Activated T-helper 1 cell treated with Interleukin-2 at 50 U/mL for 16 hours (primary cell): ENCODE measurements at regions not wholly inside any gene's neighbourhood (a gene's known extent, or its start where the extent isn't known, plus 50 kb on each side); places are given as distances from the start of the nearest gene placed in this dataset.

Source experiments
- DNase-seq: peaks from one replicate; pipeline ENCODE4 v3.0.0-alpha.2; 2020; ENCODE audit warnings: low read depth

DNA sequence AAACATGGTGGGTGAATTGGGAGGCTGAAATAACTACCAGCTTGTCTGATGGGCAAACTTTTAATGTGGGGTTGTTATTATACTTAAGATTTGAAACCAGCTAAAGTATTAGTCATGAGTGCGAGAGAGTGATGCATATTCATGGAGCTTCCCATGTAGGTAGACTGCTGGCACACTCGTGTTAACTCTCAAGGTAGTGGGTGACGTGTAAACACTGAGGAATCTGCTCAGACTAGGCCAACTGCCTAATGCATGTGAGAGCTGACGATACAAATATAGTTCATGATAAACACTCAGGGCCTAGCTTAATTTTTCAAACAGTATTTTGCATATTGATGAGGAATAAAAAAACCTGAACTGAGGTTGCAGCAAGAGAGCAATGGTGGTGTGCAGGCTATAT, 1165.7 kb upstream of the PIK3C3 start:
- no peak for DNase-seq

DNA sequence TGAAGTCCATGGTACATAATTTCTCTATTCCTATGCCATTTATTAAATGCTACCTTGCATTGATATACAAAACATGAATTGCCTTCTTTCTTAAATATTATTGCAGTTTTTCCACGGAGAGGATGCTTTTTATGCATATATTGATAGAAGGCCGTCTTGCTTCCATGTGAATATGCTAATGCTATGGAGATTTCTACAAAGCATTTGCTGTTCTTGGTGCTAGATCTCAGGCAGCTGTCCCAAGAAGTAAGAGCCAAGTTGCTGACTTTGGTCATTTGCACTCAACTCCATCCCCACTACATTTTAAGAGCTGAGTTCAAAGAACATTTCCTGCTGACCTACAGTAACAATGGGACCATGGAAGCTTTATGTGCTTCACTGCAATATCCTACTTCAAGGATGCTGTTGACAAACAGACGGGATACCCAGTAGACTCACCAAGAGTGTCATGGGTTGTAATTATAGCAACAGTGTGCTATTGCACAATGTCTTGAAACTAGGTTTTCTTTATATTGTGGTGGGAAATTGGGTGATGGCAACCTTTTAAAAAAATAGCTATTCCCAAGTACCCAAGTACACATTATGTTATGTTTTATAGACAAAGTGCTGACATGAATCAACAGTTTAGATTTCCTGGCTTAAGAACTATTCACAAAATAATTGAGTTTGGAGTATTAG, 1172.4 kb upstream of the PIK3C3 start:
- DNase-seq: no peak

DNA sequence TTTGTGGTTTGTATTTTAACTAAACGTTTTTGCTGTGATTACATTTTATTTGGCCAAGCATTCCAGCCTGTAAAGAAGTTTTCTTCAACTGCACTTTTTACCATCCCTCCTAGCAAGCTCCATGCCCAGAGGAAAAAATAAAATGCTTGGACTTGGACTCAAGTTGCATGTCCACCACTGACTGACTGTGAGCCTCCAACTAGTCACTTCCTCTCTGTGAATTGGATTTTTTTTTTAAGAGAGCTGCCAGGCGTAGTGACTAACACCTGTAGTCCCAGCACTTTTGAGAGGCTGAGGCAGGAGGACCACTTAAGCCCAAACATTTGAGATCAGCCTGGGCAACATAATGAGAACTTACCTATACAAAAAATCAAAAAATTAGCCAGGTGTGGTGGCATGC, 1185.2 kb upstream of the PIK3C3 start:
- no peak for DNase-seq

DNA sequence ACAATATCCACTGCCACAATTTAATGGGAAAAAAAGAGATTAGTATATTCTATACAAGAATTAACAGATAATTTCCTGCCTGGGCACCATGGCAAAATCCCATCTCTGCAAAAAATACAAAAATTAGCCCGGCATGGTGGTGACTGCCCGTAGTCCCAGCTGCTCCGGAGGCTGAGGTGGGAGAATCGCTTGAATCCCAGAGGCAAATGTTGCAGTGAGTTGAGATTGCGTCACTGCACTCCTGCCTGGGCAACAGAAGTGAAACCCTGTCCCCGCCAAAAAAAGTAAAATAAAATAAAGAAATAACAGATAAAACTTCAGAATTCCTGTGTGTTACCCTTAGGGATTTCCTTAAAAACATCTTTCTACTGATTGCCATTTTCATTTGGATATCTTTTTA, 1194.8 kb upstream of the PIK3C3 start:
- DNase-seq: no peak

DNA sequence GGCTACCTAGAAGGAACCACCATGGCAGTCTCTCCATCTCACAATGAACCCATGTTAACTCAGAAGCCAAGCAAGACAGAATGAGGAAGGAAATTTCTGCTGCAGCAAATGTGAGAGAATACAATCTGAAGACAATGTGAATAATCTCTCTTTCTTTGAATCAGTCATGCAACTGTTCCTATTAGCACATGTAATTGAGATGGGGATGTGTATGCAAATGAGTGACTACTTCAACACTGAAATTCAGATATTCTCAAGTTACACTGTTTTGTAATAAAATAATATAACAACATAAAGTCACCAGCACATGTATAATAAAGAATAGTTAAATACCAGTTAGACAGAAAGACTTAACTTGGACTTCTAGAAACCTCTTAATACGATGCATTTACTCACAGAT, 1200.6 kb upstream of the PIK3C3 start:
- DNase-seq: no peak

DNA sequence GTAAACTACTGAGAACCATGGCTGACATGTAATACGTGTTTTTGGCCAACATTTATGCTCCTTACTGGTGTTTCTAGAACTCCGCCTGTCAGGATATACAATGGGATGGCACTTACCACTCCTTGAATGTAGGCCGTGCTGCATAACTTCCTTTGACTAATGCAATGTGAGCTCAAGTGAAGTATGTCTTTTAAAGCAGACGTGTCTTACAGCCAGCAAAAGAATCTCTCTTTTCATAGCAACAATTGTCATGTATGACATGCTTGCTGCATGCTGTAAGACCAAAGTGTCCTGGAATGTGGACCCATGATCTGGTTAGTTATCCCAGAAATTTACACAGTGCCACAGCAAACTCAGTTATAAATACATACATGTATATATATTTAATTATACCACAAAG, 1202.7 kb upstream of the PIK3C3 start:
- DNase-seq: no peak

DNA sequence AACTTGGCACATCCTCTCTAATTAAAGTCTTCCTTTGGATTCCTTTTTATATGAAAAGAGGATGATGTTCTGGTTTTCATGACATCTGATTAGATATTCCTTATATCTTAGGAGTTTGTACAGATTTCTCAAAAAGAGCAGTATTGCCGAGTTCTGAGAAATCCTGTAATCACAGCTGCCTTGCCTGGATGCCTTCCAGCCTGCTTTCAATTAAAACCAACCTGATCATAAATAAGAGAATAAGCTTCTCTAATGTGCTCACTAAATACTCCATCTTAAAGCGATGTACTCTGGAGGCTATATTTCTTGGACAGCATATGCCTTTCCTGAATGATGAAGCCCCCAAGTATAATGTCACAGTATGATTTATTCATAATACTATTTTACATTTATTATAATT, 1203.8 kb upstream of the PIK3C3 start:
- DNase-seq: no peak

DNA sequence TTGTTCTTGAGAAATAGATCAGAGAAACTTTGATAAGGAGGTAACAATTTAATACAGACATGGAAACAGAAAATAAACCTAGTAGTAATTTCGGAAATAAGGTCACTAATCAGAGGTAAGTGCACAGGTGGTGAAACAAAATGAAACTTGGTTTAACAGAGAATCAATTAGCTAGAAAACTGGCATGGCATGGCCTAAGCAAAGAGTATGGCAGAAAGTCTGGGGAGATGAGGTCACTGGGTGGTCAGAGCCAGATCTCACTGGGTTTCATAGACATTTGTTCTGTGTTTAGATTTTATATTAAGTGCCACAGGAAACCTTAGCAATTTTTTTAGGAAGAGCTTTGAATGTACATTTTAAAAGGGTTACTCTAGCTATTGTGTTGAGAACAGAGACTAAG, 1216.0 kb upstream of the PIK3C3 start:
- DNase-seq: no peak

DNA sequence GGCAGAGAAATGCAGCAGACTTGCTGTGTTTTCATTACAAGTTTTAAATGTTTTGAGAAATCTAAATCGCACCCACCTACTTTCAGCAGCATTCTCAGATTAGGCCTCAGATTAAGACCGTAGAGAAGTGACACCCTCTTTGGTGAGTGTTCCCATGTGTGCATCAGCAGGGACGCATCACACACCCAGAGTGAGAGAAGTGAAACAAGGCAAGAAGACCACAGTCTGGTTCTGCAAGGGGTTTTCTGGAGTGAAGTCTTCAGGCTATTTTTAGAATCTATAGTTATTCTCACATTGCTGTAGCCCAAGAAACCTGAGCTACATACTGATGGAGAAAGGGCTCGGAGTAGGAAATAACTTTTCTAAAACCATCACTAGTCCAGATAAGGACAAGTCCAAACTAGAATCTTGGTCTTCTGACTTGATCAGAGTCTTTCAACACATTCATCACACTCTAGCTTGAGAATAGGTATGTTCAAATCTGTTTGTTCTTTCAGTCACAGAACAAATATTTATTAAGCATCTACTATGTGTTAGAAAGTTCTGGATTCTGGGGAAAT, 1216.6 kb upstream of the PIK3C3 start:
- DNase-seq: no peak

DNA sequence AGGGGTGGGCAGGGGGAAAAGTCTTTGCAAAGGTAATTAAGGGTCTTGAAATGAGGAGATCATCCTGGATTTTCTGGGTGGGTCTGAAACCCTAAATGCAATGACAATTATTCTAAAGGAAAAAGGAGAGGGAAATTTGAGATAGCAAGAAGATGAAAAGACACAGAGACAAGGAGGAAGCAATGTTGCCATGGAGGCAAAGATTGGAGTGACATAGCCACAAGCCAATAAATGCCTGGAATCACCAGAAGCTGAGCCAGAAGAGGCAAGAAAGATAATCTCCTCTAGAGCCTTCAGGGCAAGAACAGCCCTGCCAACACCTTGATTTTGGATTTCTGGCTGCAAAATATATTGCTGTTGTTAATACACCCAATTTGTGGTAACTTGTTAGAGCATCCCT, 1246.3 kb upstream of the PIK3C3 start:
- DNase-seq: no peak

DNA sequence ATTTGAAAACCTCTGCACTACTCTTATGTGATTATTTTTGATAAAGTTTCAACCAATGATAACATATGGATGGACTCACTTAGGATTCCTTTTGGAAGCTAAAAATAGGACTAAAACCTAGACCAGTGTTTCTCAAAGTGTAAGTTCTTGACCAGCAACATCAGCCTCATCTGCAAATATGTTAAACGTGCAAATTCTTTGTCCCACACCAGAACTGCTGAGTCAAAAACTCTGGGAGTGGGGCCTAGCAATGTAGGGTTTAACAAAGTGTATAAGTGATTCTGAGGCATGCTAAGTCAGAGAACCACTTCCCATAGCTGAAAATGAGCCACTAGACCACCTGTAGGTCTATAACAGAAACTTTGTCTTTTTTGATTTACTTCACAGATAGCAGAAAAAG, 1247.2 kb upstream of the PIK3C3 start:
- DNase-seq: no peak

DNA sequence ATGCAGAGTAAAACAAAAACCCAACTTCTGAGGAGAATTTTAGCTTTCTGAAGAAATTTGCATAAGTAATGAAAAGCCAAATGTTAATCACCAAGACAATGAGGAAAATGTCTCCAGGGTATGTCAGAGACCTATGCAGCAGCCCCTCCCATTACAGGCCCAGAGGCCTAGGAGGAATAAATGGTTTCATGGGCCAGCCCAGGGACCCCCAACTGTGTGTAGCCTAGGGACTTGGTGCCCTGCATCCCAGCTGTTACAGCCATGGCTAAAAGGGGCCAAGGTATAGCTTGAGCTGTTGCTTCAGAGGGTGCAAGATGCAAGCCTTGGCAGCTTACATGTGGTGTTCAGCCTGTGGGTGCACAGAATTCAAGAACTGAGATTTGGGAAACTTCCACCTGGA, 1256.9 kb upstream of the PIK3C3 start:
- DNase-seq: no peak

DNA sequence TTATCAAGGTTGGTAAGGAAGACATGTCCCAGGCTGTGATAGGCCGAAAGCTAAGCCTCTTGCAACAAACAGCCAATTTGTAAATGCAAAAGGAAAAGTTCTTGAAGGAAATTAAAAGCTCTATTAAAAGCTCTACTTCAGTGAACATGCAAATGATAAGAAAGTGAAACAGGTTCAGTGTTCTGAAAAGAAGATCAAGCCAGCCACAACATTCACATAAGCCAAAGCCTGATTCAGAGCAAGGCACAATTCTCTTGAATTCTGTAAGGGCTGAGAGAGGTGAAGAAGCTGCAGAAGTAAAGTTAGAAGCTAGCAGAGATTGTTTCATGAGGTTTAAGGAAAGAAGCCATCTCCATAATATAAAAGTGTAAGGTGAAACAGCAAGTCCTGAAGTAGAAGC, 1259.5 kb upstream of the PIK3C3 start:
- no peak for DNase-seq

DNA sequence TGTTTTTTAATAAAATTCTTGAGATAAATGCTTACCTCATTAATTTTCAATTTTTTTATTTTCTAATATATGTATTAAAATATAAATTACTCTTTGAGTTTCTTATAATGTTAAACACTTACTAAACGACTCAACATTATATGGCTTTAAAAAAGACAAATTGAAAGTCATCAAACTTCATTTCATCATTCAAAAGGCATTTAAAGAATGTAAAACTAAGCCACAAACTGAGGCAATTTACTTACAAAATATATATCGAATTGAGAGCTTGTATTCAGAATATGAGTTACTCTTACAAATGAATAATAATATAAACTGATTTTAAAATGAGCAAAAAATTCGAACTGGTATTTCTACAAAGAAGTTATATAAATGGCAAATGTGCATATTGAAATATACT, 1262.2 kb upstream of the PIK3C3 start:
- no peak for DNase-seq

DNA sequence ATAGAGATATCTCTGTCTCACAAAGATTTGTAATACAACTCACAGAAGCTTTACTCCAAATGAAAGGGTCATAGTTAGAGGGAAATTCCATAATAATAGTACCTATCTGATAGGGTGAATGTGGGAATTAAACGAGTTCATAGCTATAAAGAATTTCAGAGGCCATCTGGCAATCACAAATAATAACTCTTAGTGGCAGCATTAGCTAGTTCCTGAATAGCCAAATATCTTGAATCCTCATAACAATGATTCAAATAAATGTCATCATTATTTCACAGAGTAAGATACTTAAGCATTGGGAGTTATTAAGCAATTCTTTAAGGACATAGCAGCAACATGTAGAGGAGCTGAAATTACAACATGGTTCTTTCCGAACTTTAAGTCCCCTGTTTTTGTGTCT, 1265.0 kb upstream of the PIK3C3 start:
- no peak for DNase-seq

DNA sequence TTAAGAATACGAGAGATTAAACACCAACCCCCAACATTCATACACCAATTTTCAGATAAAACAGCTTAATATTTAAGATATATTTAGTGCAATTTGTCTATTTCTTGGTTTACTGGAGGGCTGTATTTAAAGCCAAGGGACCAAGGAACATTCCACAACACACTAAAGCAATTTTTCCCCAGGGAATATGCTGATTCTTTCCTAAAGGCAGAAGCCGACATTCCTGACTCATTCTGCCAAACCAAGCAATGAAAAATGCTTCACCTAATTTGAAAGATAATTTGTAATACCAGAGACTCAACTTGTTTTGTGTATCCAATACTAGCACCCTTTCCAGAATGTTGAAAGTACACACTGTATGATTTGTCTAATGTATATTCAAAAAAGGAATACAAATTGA, 1267.6 kb upstream of the PIK3C3 start:
- no peak for DNase-seq

DNA sequence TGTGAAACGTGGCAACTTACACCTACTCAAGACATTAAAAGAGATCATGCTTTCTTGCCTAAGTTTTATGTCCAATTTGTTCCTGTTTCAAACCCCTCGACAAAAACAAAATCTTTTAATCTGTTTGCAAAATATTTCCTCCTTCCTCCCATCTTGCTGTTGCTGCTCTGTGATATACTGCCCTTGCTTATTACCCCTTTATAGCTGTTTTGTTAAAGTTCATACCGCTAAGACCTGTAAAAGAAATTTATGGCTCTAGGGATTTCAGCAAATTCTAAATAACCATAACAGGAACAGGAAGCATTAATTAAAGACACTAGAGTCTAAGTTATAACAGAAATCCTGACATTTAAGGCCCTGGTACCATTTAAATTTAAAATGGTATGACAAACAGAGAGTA, 1268.2 kb upstream of the PIK3C3 start:
- no peak for DNase-seq

DNA sequence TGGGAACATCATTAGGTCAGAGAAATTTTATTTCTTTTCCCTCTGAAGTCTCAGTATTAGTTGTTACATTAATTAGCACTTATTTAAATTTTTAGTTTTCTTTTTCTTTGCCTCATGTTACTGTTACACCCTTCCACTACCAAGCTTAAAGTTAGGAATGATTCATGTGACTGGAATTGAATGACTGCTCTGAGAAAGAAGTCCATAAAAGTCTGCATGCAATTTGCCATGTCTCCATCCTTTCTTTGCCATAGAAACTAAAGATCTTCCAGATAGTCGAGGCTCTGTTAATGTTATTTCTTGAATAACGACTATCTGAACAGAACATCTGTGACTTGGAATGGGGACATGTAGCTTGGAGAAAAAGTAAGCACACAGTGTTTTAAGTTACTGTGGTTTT, 1269.8 kb upstream of the PIK3C3 start:
- DNase-seq: no peak

DNA sequence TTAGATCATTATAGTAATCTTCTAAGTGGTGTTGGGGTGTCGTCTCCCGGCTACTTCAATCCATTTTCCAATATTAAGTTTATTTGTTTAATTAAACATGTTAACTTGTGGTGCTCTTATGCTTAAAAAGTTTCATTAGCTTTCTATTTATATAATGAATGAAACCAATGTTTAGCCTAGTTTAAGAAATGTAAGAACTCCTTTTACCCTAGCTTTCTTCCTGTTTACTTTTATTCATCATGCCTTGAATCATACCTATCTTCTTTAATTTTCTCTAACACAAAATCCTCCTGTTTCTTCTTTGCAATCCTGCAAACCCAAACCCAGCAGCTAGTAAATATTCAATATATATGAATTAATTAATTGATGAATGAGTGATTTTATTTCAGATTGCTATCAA, 1276.7 kb upstream of the PIK3C3 start:
- no peak for DNase-seq

DNA sequence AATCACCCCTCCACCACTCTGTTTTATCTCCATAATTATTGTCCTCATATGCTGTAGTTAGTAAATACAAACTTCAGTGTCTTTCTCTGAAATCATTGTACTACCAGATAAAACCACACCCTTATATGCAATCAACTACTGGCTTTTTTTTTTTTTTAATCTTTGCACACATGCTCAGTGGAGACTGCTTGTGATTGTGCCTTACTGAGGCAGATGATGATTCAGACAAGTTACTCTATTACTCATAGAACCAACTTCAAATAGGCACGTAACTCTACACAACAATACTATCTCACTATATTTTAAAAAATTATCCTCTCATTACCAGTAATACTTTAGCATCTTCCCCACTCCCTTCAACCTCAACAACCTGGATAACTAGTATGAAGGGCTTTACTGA, 1278.4 kb upstream of the PIK3C3 start:
- no peak for DNase-seq

DNA sequence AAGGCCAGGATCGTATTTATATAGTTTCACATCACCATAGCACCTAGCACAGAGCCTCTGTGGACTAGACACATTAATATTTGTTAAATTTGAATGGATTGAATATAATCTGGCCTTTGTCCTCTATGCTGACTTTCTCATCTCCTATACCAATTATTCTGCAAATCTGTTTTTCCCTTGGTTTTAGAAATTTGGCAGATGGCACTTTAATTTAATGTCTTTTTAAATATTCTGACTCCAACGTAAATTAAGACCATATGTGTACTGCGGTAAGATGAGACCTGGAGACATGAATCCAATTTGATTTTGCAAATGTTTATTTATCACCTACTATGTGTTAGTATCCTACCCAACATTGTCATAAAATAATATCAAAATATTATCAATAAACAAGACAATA, 1281.9 kb upstream of the PIK3C3 start:
- no peak for DNase-seq

DNA sequence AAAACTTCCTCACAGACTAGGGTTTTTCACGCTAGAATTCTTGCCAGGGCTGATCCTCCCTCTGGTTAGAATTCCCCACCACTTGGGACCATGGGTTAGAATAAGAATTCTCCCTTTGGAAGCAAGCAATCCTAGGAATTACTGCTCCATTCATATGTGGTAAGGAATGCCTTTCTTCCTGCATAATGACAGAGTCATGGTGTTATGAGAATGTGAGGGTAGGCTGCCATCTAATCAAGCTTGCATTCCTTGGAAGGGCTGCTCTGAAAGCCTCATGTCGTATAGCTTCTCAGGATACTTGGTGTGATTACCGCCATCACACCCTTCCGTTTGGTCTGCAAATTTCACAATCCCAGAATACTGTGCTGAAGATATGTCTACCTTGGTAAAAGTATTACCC, 1282.4 kb upstream of the PIK3C3 start:
- no peak for DNase-seq

DNA sequence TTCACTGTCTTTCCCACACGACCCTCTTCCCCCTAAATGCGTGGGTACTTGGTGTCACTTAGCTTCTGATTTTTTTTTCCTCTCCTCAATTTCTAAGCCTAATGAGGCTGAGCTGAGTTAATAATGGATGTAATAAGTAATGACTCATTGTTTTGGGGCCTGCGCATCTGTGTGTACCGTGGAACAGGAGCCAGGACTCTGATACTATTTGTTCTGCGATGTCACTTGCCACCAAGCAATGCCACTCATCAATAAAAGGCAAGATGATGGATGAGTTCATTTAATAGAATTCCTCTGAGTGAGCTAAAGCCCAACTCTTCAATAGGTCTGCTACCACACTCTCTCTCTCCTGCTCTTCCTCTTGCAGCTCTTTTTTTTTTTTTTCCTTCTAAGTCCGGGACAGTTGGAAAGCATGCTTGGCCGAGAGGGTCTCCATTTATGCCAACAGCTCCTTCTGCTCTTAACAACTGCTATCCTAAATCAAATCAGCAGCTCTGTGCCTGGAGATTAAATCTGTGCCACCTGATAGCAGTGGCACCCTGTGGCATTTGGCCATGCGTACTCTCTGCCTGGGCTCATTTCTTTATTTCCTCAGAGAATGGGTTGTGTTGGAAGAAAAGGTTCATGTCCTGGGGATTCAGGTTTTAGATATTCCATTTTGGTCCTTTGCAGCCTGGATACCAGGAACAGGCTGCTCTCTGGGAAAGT, 1284.2 kb upstream of the PIK3C3 start:
- DNase-seq: no peak

DNA sequence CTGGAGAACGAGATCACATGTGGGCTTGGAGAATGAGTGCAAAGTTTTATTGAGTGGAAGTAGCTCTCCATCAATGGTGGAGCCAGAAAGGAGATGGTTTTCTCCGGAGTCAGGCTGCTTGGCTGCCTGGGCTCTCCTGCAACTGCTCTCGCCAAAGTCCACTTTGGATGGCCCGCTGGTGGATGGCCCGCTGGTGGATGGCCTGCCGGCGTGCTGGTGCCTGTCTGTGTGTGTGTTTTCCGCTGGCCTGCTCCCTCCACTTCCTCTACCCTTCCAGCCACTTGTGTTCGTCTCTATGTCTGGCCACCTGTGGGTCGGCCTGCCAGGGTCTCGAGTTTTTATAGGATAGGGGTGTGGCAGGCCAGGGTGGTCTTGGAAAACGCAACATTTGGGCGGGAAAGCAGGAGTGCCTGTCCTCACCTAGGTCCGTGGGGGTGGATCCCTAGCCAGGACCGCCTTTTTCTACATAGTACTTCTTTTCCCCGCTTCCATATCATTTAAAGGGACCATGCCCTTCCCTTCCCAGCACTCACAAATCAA, 1292.1 kb upstream of the PIK3C3 start:
- DNase-seq: no peak
